Caco-2 (cell line): ENCODE measurements at regions not wholly inside any gene's neighbourhood (a gene's known extent, or its start where the extent isn't known, plus 50 kb on each side); places are given as distances from the start of the nearest gene placed in this dataset.

Experiments used
- BruUV-seq: library from RNA; stranded (reverse); fragments of 400-500 nt; replicated peaks from 2 replicates; lab custom pipeline; 2021; lab: Mats Ljungman, UMichigan
- CTCF ChIA-PET: fragments of 300-600 bp; sonication (Branson Sonifier 250); formaldehyde crosslinking; loops from one replicate; lab custom pipeline; 2022; ENCODE audit warnings: antibody characterized with exemption; lab: Charles Lee
- POLR2A ChIA-PET: fragments of 300-600 bp; sonication (Branson Sonifier 250); formaldehyde crosslinking; loops from one replicate; lab custom pipeline; 2022; ENCODE audit warnings: antibody characterized with exemption; lab: Charles Lee
- DNase-seq, 2 experiments: peaks; one replicate each; pipeline versions ENCODE4 v3.0.0 to v3.0.0-alpha.2; 2020 to 2022
- H3K27me3 ChIP-seq: replicated peaks from 2 replicates; pipeline ENCODE4 v1.6.0; 2011; ENCODE audit warnings: low read length; ENCODE audit not compliant: control insufficient read depth, insufficient read depth
- H3K36me3 ChIP-seq: 2 replicates; pipeline ENCODE4 v1.5.1; 2011; ENCODE audit warnings: low read length; ENCODE audit not compliant: control insufficient read depth, insufficient read depth
- H3K4me1 ChIP-seq: fragments of 250-450 bp; sonication (Bioruptor Pico); 2 replicates; pipeline ENCODE4 v1.5.1; 2020; ENCODE audit warnings: mild to moderate bottlenecking
- H3K4me3 ChIP-seq: 2 replicates; pipeline ENCODE4 v1.5.1; 2011; ENCODE audit warnings: low read depth, mild to moderate bottlenecking, control low read depth, low read length
- H3K9me3 ChIP-seq: fragments of 250-450 bp; sonication (Bioruptor Pico); 2 replicates; pipeline ENCODE4 v1.5.1; 2020; ENCODE audit warnings: mild to moderate bottlenecking, moderate library complexity
- H3K27ac Mint-ChIP-seq: one replicate; pipeline ENCODE4 v1.8.0; 2022; ENCODE audit warnings: mixed read lengths; ENCODE audit not compliant: unreplicated experiment
- H3K27me3 Mint-ChIP-seq: one replicate; pipeline ENCODE4 v1.8.0; 2022; ENCODE audit warnings: mixed read lengths; ENCODE audit not compliant: insufficient read depth, unreplicated experiment
- H3K36me3 Mint-ChIP-seq: one replicate; pipeline ENCODE4 v1.8.0; 2022; ENCODE audit warnings: mild to moderate bottlenecking, mixed read lengths; ENCODE audit not compliant: insufficient read depth, unreplicated experiment
- H3K4me1 Mint-ChIP-seq: one replicate; pipeline ENCODE4 v1.8.0; 2022; ENCODE audit warnings: low read depth, mixed read lengths; ENCODE audit not compliant: unreplicated experiment
- H3K4me3 Mint-ChIP-seq: one replicate; pipeline ENCODE4 v1.8.0; 2022; ENCODE audit warnings: mild to moderate bottlenecking, moderate library complexity, mixed read lengths; ENCODE audit not compliant: unreplicated experiment
- H3K9me3 Mint-ChIP-seq: one replicate; pipeline ENCODE4 v1.8.0; 2022; ENCODE audit warnings: mixed read lengths; ENCODE audit not compliant: unreplicated experiment
- CTCF ChIP-seq, 2 experiments: fragments of 200-600 bp in 1 of 2; IDR thresholded peaks; 1 replicate in 1 of 2; 2 replicates in 1 of 2; pipeline versions ENCODE4 v1.5.1 to v1.8.0; 2011 to 2022; ENCODE audit warnings: antibody characterized with exemption in 1 of 2, control low read depth in 1 of 2, inconsistent platforms in 1 of 2, low read depth in 1 of 2, low read length in 1 of 2, mild to moderate bottlenecking in 1 of 2, moderate library complexity in 1 of 2; ENCODE audit not compliant: insufficient read depth in 1 of 2, severe bottlenecking in 1 of 2, unreplicated experiment in 1 of 2
- intact Hi-C: fragments of 100-400 bp; cut with micrococcal nuclease; formaldehyde crosslinking; loops from one replicate; pipeline ENCODE4 v1.10.0; 2022; ENCODE audit not compliant: unreplicated experiment

- Histone ChIP-seq H3K9me3 (no peaks in the 10 kb centered on the region), H3K4me3 (no peak overlapping the region), H3K27me3 (no peaks in the 10 kb centered on the region), H3K36me3 (no peaks in the 10 kb centered on the region), H3K4me1 (no peaks in the 10 kb centered on the region)
- no peak for TF ChIP-seq CTCF (IDR thresholded peaks at IDR 0.05; ENCODE audit: insufficient read depth in 1 of 2, low read depth in 1 of 2, low read length in 1 of 2, severe bottlenecking in 1 of 2, unreplicated experiment in 1 of 2)
- Mint-ChIP-seq H3K27me3 (no peaks in the 10 kb centered on the region), H3K36me3 (no peaks in the 10 kb centered on the region), H3K4me3 (no peak overlapping the region), H3K4me1 (peaks cover 6% of the 10 kb centered on the region), H3K27ac (no peak overlapping the region), H3K9me3 (peaks cover 9% of the 10 kb centered on the region)
- ChIA-PET POLR2A (no interaction called here), CTCF (no interaction called here)
- DNase-seq: no peak
- intact Hi-C loops: no loop called here
- BruUV-seq: no TSS peak
Observed at GRCh38 chr1:14183329-14183728, 415.2 kb upstream of the KAZN start.

DNA sequence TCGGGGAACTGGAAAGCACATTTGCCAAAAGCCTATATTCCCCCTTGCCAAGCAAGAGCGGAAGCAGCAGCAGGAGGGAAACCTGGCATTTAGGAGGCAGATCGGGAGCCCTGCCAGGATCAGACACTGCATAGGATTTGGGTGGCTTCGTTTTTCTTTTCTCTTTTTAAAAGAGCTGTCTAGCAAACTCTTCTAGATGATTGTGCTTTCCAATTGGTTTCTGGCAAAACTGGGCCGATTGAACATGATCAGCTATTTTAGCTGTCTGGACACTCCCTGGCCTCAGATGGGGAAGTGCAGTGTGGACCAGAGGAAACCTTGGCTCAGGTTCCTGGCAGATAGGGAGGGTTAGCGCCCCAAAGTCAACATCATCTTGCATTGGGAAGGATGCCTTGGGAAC lies 414.0 kb upstream of the KAZN start:
- H3K4me1 ChIP-seq: no peaks in the 10 kb centered on the region
- no peaks in the 10 kb centered on the region for H3K36me3 ChIP-seq
- DNase-seq: no peak
- no peak overlapping the region for H3K4me3 Mint-ChIP-seq
- peaks cover 10% of the 10 kb centered on the region for H3K9me3 Mint-ChIP-seq
- H3K4me1 Mint-ChIP-seq: peaks cover 6% of the 10 kb centered on the region
- intact Hi-C loops: no loop called here
- ChIA-PET CTCF (no interaction called here), POLR2A (no interaction called here)
- no peak overlapping the region for H3K4me3 ChIP-seq
- H3K27ac Mint-ChIP-seq: no peak overlapping the region
- no peak for TF ChIP-seq CTCF (IDR thresholded peaks at IDR 0.05; ENCODE audit: insufficient read depth in 1 of 2, low read depth in 1 of 2, low read length in 1 of 2, severe bottlenecking in 1 of 2, unreplicated experiment in 1 of 2)
- no TSS peak for BruUV-seq
- no peaks in the 10 kb centered on the region for H3K9me3 ChIP-seq
- H3K36me3 Mint-ChIP-seq: no peaks in the 10 kb centered on the region
- no peaks in the 10 kb centered on the region for H3K27me3 Mint-ChIP-seq
- H3K27me3 ChIP-seq: no peaks in the 10 kb centered on the region

DNA sequence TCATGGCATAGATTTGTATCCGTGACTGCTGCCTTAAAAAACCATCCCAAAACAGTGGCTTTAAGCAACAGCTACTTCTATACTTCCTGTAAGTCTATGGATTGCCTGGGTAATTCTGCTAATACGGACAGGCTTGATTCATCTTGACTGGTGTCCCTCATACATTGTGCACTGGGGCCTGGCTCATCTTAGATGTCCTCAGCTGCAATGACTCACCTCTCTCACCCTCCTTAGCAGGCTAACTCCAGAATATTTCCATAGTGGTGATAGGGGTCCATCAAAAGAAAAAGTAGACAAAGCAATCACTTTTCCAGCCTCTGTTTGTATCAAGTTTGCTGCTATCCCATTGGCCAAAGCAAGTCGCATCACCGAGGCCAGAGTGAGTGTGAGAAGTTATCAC lies 409.1 kb upstream of the KAZN start:
- H3K27me3 ChIP-seq: no peaks in the 10 kb centered on the region
- Mint-ChIP-seq H3K27ac (no peak overlapping the region), H3K9me3 (peaks cover 10% of the 10 kb centered on the region), H3K36me3 (no peaks in the 10 kb centered on the region), H3K4me1 (peaks cover 6% of the 10 kb centered on the region), H3K27me3 (no peaks in the 10 kb centered on the region), H3K4me3 (no peak overlapping the region)
- ChIA-PET CTCF (no interaction called here), POLR2A (no interaction called here)
- no peaks in the 10 kb centered on the region for H3K9me3 ChIP-seq
- no peak for DNase-seq
- TF ChIP-seq CTCF (IDR thresholded peaks at IDR 0.05; ENCODE audit: insufficient read depth in 1 of 2, low read depth in 1 of 2, low read length in 1 of 2, severe bottlenecking in 1 of 2, unreplicated experiment in 1 of 2): no peak
- no TSS peak for BruUV-seq
- H3K4me1 ChIP-seq: peaks cover 4% of the 10 kb centered on the region
- intact Hi-C loops: no loop called here
- H3K4me3 ChIP-seq: no peak overlapping the region
- no peaks in the 10 kb centered on the region for H3K36me3 ChIP-seq
